ENCODE measurements at regions not wholly inside any gene's neighbourhood (a gene's known extent, or its start where the extent isn't known, plus 50 kb on each side); places are given as distances from the start of the nearest gene placed in this dataset.

DNA sequence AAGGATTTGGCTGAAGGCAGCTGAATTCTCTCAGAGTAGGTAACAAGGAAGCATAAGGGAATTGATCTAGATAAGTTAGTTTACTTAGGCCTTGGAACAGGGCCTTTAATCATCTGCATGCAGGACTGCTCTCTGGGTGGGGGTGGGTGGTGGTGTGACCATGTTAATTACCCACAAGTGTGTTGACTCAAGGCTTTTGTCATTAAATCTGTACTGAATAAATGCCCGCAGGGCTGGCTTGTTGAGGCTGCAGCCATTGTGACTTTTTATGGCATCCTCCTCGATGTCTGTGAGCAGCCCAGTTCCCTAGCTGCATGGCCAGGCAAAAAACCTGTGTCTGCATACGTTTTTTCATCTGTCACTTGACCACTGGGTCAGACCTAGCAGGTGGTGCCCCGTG, 63.5 kb upstream of the ASCC3 start:
- DNase-seq, result no peak

DNA sequence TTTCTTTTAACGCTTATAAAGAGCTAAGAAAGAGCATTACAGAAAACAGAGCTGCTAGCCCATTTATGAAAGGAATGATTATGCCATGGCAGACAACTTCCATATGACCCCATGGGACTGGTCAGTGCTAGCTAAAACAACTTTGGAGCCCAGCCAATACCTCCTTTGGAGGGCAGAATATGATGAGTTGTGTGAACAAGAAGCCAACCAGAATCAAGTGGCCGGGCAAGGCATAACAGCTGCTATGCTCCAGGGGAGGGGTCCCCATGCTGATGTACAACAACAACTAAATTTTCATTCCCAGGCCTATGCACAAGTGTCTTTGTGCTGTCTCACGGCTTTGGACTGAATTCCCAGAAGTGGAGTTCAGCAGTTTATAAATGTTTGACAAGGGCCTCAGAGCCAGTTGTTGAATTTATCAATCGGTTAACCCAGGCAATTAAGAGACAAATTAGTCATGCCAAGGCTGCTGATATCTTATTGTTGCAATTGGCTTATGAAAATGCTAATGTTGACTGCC, 65.0 kb upstream of the ASCC3 start:
- DNase-seq, result no peak

DNA sequence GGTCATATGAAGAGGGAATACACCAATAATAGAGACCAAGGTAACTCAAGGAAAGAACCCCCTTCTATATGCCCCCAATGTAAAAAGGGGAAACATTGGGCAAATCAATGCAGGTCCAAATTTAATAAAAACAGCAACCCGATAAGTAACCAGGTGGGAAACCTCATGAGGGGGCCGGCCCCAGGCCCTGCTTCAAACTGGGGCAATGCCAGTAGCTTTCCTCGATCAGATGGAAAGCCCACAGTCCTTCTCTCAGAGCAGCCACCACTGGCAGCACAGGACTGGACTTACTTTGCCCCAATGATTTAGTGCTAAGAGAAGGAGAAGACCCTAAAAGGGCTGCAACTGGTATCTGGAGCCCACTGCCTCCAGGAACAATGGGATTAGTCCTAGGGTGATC, 65.6 kb upstream of the ASCC3 start:
- DNase-seq, result no peak

DNA sequence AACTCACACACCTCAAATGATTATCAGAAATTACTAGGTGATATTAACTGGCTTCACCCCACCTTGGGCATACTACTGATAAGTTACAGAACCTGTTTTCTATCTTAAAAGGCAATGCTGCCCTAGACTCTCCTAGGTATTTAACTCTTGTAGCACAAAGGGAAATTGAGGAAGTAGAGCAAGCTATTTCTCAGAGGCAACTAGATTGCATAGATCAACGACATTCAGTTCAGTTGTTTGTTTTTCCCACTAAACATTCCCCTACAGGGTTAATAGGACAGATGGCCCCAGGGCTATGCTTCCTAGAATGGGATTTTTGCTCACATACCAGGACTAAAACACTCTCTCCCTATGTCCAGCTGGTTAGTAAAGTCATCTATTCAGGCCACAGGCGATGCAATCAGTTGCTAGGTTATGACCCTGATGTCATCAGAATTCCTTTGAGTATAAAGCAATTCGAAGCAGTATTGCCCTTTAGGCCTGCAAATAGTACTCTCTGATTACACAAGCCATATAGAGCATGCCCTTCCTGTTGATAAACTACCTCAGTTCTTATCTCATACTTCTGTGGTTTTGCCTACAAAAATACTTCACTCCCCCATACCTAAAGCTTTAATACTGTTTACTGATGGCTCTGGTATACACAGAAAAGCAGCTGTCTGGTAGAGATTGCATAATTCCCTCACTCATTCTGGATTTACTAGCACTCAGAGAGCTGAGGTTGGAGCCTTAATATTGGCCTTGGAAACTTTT, 67.4 kb upstream of the ASCC3 start:
- no peak for DNase-seq

DNA sequence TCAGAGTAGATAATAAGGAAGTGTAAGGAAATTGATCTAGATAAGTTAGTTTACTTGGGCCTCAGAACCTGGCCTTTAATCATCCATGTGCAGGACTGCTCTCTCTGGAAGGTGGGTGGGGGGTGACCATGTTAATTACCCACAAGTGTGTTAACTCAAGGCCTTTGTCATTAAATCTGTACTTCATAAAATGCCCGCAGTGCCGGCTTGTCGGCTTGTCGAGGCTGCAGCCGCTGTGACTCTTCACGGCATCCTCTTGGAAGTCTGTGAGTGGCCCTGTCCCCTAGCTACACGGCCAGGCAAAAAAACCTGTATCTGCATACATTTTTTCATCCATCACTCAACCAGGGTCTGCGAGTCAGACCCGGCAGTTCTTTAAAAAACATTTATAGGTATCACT, 70.9 kb upstream of the ASCC3 start:
- DNase-seq, result no peak

DNA sequence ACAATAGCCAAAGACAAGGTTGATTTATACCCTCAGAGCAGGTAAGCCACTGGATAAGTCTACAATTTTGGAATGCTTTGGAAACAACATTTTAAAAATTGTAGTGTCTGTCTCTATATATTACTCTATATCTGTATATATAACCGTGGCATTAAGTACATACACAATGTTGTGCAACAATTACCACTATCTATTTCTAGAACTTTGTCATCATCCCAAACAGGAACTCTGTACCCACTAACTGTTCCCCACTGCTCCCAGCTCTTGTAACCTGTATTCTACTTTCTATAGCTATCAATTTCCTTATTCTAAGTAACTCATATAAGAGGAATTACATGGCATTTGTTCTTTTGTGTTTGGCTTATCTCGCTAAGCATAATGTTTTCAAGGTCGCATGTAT, 78.2 kb upstream of the ASCC3 start:
- no peak for DNase-seq

DNA sequence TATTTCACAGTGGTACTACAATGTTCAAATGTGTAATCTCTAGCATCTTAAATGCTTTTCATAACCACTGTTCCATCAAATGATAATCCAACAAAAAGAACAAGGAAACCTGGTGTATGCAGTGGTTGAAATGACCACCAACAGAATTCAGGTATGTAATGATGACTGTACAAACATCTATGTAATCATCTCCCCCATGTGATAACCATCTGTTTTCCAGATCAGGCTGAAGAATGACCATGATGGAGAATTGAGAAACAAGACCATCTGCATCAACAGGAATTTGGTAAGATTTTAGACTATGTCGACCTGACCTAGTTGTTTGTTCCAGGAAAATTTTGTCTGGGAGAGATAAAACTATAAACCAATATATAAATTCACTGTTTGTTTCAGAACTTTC, 81.3 kb upstream of the ASCC3 start:
- DNase-seq, result no peak

DNA sequence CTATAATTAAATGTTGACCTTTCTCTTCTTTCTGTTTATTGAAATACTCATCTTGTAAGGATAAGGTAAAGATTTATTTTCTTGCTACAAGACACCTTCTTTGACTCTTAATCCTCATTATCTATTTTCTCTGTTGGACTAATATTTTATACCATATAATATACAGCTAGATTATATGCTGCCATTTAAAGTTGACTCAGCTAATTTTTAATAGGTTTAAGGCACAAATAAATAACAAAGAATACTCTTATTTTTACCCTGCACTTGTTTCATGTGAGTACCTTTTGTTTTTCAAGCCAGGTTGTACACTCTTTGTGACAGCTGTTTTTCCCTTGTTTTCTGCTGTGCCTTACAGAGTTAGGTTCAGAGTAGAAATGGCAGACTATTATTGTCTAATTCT, 83.9 kb upstream of the ASCC3 start:
- DNase-seq, result no peak

DNA sequence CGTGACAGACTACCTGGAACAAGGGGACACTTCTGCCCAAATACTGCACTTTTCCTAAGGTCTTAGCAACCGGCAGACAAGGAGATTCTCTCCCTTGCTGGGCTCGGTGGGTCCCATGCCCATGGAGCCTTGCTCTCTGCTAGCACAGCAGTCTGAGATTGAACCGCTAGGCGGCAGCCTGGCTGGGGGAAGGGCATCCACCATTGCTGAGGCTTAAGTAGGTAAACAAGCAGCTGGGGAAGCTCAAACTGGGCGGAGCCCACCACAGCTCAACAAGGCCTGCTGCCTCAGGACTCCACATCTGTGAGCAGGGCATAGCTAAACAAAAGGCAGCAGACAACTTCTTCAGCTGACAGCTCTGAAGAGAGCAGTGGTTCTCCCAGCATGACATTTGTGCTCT, 87.8 kb upstream of the ASCC3 start:
- no peak for DNase-seq

DNA sequence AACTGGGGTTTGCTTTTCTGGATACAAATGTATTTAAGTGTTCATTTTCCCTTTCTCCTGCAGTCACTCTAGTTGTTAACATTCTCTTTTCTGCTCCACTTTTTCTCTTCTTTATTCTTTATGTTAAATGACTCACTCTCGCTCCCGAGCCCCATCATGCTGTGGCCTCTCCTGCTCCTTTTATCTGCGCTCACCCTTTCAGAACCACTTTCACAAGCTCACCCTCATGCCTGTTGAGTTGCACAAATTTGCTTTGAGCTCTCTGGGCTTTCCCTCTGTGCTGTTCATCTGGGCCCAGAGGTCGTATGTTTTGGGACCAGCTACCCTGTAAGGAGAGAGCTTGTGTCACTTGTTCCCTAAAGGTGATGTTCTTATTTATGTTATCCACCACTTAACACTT, 98.1 kb upstream of the ASCC3 start:
- DNase-seq, result no peak

DNA sequence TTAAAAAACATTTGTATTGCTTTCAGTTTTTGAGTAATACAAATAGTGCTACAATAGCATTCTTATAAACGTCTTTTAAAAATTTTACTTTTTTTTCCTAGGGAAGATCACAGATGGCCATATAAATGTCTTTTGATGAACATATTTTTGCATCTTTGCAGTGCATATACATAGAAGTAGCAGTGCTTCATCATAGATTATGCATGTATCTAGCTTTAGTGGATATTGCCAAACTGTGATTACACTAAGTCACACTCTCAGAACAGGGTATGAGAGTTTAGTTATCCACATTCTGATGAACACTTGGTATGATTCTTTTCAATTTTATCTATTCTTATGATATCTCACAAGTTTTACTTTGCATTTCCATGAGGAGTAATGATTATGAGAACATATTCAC, 99.8 kb upstream of the ASCC3 start:
- no peak for DNase-seq

DNA sequence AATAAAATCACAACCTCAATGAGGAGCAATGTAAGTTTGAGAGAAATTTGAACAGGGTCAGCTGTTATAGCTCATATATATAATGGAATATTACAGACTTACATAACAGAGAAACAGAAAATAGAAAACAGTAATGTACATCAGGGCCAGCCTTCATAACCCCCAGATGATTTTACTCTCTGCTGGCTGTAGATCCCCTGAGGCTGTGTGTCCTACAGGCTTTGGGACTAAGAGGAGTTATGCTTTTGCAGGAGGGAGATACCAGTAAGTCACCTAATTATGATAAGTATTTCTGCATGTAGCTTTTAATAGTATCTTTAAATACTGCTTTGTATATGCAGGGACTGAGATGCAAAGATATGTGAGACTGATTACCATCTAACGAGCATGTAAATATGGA, 105.8 kb upstream of the ASCC3 start:
- no peak for DNase-seq

DNA sequence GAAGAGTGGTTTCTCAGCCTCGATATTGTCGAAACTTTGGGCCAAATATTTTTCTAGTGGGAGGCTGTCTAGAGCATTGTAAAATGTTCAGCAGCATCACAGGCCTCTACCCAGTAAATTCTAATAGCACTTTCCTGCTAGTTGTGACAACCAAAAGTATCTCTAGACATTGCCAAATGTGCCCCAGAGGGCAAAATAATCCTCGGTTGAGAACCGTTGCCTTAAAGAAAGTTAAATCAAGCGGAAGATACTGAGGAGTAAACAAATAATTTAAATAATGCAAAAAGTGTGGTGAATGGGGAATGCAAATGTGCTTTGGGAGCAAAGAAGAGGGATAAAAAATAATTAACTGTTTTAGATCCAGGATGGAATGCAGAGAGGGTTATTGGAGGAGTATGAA, 106.4 kb upstream of the ASCC3 start:
- DNase-seq, result no peak

DNA sequence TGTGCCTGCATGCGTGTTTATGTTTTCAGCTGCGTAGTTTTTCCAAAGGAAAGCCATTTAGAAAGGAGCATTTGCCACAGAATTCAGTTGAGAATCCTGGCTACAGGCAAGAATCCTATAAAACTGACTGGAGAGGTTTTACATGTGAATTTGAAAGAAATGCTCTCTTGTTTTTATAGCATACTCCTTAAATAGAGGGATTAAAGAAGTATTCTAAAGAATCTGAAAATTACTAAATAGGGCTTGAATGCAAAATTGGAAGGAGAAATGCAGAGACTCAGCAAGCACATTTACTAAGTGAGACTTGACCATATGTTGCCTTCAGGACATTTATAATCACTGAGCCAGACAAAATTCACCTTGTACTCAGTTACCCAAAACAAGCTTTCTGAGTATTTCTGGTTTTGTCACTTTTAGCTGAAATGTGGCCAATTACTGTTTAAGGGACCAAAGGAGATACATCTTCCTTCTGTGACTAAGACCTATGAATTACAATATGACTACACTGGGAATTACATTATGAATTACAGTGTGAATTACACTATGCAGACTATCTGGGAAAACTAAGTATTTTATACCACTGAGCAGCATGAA, 107.4 kb upstream of the ASCC3 start:
- no peak for DNase-seq

DNA sequence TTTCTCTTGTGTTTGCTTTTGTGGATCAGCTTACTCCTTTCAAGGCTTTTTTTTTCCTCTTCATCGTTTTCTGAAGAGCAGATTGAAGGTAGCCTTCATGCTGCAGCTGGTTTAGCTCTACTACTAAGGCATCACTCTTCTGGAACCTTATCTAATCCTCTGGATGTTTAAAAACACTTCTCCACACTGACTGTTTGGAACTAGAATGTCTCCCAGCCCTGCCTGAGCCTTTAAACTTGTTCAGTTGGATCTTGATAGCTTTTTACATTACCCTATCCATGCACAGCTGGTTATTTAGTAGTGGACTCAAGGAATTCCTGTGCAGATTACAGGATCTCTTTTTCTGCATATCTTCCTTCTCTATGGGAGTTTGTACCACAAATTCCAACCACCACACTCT, 108.9 kb upstream of the ASCC3 start:
- no peak for DNase-seq

DNA sequence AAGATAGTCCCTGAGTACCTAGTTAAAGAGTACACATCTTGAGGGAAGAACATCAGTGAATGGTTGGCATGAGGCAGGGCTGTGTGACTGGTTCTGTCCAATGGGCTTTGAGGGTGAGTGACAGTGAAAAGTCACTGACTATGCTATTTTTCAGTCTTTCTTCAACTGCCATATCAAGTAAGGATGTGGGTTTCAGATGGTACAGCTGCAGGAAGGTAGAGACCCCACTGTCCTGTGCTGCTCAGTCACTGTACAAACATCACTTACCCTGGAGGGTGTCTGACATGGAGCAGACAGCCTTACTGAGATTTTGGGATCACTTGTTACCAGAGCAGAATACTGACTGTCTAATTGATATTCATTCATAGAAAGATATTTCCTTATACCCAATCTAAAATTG, 115.3 kb upstream of the ASCC3 start:
- DNase-seq, result no peak

DNA sequence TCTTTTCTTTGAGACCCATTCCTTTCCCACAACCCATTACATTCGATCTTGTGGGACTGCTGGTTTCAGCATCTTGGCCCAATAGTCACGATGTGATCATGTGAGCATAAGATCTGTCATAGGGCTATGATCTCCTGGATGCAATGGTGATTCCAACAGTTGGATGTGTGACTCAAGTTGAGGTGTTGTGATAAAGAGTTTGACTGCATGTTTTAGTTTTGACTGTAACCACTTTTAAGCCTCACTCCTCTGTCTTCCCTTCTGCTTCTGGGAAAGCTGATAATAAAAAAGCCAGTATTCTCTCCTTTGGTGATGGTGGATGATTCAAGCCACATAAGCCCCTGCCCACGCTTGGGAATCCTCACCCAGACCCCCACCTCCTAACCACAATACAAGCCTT, 117.0 kb upstream of the ASCC3 start:
- no peak for DNase-seq

DNA sequence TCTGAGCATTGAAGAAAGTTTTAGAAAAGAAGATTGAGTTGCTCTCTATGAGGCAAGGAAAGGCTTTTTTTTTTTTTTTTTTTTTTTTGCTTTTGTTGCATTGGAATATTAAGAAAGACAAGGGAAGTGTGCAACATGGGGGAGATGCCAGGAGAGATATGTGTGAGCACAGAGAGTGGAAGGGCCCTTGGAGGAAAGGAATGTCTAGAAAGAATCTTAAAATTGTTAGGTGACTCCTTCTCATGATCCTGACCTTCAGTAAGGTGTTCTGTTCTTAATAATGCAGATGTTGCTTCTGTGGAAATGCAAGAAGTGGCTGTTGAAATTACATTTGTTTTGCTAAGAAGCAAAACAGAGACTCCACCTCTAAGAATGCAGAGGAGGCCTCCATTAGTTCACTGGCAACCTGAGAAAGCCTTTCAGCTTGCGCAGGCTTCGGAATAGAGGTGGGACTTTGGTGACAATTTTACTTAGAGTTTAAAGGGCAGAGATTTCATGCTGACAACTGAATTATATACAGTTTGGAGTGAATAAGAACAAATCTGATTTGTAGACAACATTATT, 118.0 kb upstream of the ASCC3 start:
- no peak for DNase-seq

DNA sequence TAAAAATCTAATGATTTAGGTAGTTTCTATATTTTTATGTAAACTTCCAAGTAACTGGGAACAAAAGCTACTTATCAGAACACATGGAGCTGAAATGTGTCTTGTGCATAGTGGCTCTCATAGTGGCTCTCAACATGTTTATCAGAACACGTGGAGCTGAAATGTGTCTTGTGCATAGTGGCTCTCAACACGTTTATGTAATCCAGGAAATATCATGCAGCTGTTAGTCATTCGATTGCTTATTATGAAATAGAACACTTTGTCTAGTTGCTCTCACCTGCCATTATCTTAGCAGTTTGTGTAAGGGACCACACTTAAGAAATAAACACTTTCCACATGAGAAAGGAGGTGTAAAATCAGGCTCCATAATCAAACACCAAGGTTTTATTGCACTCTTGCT, 119.2 kb upstream of the ASCC3 start:
- DNase-seq, result peak; percentile 19

DNA sequence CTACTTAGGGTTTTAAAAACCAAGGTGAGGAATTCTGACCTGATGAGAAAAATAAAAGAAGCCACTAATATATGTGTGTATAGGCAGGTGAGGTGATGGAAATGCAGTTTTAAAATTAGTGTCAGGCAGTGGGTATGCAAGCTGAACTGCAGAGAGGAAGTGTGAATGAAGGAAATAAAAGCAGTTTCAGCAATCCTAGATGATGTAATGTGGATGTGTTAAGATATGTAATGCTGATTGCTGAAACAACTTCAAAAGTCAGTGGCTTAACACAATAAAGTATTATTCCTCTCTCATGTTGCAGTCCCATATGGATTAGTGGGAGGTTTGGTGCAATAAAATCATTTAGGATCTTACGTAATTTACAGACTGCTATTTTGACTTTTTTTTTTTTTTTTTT, 119.9 kb upstream of the ASCC3 start:
- DNase-seq, result no peak

DNA sequence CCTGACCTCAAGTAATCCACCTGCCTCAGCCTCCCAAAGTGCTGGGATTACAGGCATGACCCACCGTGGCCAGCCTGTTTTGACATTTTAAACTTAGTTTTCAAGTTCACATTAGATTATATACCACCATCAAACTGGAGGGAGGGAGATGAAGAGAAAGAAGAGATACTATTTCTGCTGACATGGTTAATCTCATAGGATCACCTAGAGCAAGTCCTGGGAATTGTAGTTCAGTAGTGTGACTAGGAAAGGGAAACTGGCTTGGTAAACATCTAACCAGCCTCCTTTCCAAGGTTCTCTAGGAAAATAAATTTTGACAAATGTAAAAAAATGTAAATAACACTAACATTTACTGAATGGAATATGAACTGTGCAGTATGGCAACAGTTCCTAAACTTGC, 120.5 kb upstream of the ASCC3 start:
- DNase-seq, result no peak

DNA sequence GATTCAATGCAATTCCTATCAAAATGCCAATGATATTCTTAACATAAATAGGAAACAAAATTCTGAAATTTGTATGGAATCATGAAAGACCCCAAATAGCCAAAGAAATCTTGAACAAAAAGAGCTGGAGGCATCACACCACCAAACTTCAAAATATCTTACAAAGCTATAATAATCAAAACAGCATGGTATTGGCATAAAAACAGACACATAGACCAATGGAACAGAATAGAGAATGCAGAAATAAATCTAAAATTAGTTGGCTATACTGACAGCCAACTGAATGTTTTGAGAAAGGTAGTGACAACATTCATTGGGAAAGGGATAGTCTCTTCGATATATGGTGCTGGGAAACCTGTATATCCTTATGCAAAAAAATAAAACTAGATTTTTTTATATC, 121.9 kb upstream of the ASCC3 start:
- DNase-seq, result no peak

DNA sequence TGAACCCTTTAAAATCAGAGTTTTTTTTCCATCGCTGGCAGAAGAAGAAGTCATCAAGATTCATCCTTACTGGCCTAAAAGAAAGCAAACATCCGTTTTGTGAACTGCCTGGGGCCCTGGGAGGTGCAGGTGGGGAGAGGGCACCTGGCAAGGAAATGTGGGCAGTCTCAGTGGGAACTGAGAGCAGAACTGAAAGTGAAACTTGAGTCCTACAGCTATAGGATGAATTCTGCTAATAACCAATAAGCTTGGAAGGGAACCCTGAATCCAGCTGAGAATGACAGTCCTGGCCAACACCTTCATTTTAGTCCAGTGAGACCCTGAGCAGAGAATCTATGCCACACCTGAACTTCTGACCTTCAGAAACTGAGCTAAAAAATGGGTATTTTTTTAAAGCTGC, 130.1 kb upstream of the ASCC3 start:
- peak; percentile 27 for DNase-seq

DNA sequence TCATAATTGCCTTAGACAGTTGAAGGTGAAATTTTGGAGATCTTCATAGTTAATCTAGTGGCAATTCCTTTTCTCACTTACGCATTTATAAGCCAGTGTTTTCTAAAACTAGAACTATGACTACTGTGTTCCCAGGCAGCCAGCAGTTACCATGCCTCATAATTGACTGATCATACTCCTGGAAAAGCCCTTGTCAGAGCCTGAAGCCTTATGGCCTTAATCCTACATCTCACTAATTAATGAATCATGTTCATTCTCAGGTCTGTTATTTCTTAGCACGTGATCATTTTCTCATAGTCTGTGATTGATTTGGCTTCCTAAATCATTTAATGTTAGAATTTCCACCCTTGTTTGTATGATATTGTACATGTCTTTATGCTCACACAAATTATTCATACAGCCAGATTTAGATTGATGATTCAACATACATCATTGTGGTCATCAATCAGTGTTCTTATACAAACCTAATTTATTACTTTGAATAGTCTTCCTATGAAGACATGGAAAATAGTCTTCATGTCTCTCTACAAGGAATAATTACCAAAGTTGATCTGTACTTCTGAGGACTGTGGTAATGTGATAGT, 132.6 kb upstream of the ASCC3 start:
- DNase-seq, result no peak
